Fibroblast of the aortic adventitia (primary cell): ENCODE measurements at regions not wholly inside any gene's neighbourhood (a gene's known extent, or its start where the extent isn't known, plus 50 kb on each side); places are given as distances from the start of the nearest gene placed in this dataset.

Experiments used
- DNase-seq: peaks from one replicate; pipeline ENCODE4 v3.0.0-alpha.2; 2010; ENCODE audit warnings: low read depth
- H3K4me3 ChIP-seq: 2 replicates; pipeline ENCODE4 v1.5.1; 2011; ENCODE audit warnings: low read depth, mild to moderate bottlenecking, control low read depth, low read length, moderate library complexity
- TF ChIP-seq, protein P1 (sequence below): IDR thresholded peaks from 2 replicates; pipeline ENCODE4 v1.5.1; 2011; ENCODE audit warnings: mild to moderate bottlenecking, low read length, control low read depth, inconsistent platforms; ENCODE audit not compliant: insufficient read depth

DNA sequence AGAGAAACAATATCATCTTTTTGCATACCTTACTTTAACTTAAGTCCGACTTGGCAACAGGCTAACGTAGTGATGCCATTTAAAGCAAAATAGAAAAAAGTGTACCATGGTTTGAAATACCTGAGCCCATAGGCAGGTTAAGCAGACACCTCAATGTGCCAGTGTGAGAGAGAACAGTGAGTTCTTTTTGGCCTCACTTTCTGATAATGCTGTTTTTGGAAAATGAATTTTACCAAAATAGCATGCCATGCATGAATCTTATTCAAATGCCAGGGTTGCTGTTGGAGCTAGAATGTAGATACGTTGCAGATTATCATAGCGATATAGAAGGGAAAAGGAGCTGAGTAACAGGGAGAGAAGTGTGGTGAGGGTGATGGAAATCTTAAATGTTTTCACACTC, 170.2 kb downstream of the OTOR start:
- no peak overlapping the region for H3K4me3 ChIP-seq
- DNase-seq = no peak
- TF ChIP-seq, protein P1, sequence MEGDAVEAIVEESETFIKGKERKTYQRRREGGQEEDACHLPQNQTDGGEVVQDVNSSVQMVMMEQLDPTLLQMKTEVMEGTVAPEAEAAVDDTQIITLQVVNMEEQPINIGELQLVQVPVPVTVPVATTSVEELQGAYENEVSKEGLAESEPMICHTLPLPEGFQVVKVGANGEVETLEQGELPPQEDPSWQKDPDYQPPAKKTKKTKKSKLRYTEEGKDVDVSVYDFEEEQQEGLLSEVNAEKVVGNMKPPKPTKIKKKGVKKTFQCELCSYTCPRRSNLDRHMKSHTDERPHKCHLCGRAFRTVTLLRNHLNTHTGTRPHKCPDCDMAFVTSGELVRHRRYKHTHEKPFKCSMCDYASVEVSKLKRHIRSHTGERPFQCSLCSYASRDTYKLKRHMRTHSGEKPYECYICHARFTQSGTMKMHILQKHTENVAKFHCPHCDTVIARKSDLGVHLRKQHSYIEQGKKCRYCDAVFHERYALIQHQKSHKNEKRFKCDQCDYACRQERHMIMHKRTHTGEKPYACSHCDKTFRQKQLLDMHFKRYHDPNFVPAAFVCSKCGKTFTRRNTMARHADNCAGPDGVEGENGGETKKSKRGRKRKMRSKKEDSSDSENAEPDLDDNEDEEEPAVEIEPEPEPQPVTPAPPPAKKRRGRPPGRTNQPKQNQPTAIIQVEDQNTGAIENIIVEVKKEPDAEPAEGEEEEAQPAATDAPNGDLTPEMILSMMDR = no peak

DNA sequence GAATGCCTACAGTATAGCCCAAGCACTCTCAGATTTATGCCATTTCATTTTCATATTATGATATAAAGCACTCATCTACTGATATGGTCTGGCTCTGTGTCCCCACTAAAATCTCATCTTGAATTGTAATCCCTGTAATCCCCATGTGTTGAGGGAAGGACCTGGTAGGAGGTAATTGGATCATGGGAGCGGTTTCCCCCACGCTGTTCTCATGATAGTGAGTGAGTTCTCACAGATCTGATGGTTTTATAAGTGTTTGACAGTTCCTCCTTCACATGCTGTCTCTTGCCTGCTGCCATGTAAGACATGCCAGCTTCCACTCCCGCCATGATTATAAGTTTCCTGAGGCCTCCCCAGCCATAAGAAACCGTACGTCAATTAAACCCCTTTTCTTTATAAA, 171.7 kb downstream of the OTOR start:
- H3K4me3 ChIP-seq = no peak overlapping the region
- TF ChIP-seq, protein P1 = no peak
- DNase-seq = no peak

DNA sequence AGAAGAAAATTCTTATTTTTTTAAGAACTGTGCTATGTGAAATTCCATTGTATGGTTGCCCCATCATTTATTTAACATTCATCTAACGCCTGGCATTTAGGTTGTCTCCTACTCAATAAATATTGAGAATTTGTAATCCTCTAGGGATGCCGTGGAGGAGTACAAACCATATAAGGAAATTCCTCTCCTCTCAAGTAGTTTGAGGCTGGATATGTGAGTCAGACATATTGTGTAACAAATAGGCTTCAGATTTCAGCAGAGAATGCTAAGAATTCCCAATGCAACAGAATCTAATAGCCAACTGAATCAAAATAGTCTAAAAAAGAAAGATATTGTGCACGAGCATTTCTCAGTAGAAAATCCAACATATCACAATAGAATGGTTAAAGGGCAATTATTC, 174.7 kb downstream of the OTOR start:
- no peak overlapping the region for H3K4me3 ChIP-seq
- peak; percentile 15 for DNase-seq
- TF ChIP-seq, protein P1 = no peak

DNA sequence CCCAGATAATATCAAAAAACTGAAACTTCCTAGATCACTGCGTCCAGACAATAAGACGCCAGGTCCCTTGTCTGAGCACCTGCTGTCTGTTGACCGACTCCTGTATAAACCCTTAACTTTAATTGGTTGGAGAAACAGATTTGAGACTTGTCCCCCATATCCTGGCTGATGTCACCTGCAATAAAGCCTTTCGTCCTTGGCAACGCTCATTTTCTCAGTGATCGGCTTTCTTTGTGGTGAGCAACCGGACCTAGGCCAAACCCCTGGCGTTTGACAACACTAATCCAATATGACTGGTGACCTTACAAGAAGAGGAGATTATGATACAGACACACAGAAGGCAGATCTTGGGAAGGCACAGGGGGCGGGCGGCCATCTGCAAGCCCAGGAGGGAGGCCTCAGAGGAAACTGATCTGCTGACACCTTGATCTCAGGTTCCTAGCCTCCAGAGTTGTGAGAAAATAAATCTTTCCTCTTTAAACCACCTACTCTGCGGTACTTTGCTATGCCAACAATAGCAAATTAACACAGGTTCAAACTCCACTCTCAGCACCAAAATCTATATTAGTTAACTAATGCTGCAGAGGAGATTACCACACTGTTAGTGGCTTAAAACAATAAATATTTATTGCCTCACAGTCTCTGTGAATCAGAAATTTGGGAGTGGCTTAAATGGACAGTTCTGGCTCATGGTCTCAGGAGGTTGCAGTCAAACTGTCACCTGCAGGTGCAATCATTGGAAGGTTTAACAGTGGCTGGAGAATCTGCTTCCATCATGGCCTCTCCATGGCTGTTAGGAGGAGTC, 178.7 kb downstream of the OTOR start:
- TF ChIP-seq, protein P1 = no peak
- no peak overlapping the region for H3K4me3 ChIP-seq
- no peak for DNase-seq

DNA sequence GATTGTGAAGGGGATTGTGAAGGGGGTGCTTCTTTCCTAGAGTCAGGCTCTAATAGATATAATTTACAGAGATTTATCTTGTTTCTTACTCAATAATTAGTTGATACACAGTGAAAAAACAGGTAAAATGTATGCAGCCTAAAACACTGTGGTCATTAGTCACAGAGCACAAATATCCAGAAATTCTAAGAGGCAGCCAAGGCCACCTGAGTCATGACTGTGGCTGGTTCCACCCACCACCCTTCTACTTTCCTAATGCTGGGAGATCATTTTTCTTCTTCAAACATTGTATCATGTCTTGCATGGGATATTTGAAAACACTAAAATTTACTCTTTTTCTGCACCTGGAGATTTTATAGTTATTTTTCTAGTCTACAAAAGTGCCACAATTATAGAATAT, 181.6 kb downstream of the OTOR start:
- TF ChIP-seq, protein P1 = no peak
- DNase-seq = no peak
- no peak overlapping the region for H3K4me3 ChIP-seq

DNA sequence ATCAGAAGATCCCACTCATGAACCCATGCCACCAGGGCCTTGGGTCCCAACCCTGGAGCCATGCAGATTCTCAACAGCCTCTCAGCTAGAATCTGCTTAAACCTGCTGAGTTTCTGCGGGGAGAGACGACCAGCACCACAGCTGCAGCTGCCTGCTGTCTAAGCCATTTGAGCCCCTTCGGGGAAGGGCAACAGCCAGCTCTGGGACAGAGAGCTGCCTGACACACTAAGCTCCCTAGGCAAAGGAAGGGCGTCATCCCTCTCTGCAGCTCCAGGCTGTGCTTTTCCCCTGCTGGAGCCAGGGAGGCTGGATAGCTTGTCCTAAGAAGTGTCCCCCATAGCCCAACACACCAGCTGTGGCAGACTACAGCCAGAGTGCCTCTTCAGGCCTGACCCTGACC, 182.5 kb downstream of the OTOR start:
- DNase-seq = no peak
- no peak overlapping the region for H3K4me3 ChIP-seq
- TF ChIP-seq, protein P1 = no peak

DNA sequence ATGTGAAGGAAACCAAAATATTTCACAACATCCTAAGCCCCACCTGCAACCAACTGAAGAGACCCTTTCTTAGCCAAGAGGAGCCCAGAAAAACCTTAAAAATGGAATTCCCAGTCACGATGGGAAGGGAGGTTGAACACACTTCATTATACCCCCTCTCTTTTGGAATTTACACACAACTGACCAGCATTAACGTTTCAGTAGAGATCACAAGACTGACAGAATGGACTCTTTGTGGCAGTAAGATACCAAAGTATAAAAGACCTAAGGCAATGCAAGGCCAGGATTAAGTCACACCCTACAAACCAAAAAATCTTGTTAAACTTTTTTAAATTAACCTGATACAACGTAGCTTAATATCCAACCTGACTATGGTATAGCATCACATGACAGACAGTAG, 190.9 kb downstream of the OTOR start:
- no peak overlapping the region for H3K4me3 ChIP-seq
- TF ChIP-seq, protein P1 = no peak
- no peak for DNase-seq
